Nephron (organoid): ENCODE measurements at regions not wholly inside any gene's neighbourhood (a gene's known extent, or its start where the extent isn't known, plus 50 kb on each side); places are given as distances from the start of the nearest gene placed in this dataset.

Experiments used
- H3K27ac Mint-ChIP-seq, 3 experiments: 2 replicates each; pipeline ENCODE4 v1.8.0; 2020; ENCODE audit warnings: mixed read lengths in 3 of 3, mild to moderate bottlenecking in 2 of 3, moderate library complexity in 1 of 3
- H3K27me3 Mint-ChIP-seq: 2 replicates; pipeline ENCODE4 v1.8.0; 2021; ENCODE audit warnings: low read depth, mild to moderate bottlenecking, moderate library complexity, mixed read lengths
- H3K36me3 Mint-ChIP-seq: 2 replicates; pipeline ENCODE4 v1.8.0; 2020; ENCODE audit warnings: low read depth, mixed read lengths
- H3K4me1 Mint-ChIP-seq: 2 replicates; pipeline ENCODE4 v1.8.0; 2020; ENCODE audit warnings: mixed read lengths
- H3K4me3 Mint-ChIP-seq, 3 experiments: 2 replicates each; pipeline ENCODE4 v1.8.0; 2020; ENCODE audit warnings: mild to moderate bottlenecking in 3 of 3, mixed read lengths in 3 of 3, moderate library complexity in 2 of 3
- H3K9me3 Mint-ChIP-seq: 2 replicates; pipeline ENCODE4 v1.8.0; 2020; ENCODE audit warnings: mixed read lengths
- CTCF ChIP-seq, 3 experiments: fragments of 200-600 bp; sonication (generic); IDR thresholded peaks; one replicate each; pipeline ENCODE4 v1.5.0; 2021; ENCODE audit warnings: antibody characterized with exemption in 3 of 3; ENCODE audit not compliant: unreplicated experiment in 3 of 3

GRCh38 chr5:143601917-143602333, 198.4 kb upstream of the NR3C1 start:
- Mint-ChIP-seq H3K27ac (no peak overlapping the region), H3K36me3 (no peaks in the 10 kb centered on the region), H3K9me3 (no peaks in the 10 kb centered on the region), H3K27me3 (no peaks in the 10 kb centered on the region), H3K4me1 (no peaks in the 10 kb centered on the region), H3K4me3 (no peak overlapping the region)
- no peak for TF ChIP-seq CTCF (IDR thresholded peaks at IDR 0.05; ENCODE audit: unreplicated experiment in 3 of 3)

GRCh38 chr5:143601357-143601756, 197.9 kb upstream of the NR3C1 start:
- H3K9me3 Mint-ChIP-seq, result no peaks in the 10 kb centered on the region
- H3K4me3 Mint-ChIP-seq, result no peak overlapping the region
- H3K27ac Mint-ChIP-seq, result no peak overlapping the region
- peaks cover 2% of the 10 kb centered on the region for H3K4me1 Mint-ChIP-seq
- TF ChIP-seq CTCF (IDR thresholded peaks at IDR 0.05; ENCODE audit: unreplicated experiment in 3 of 3), result no peak
- no peaks in the 10 kb centered on the region for H3K36me3 Mint-ChIP-seq
- H3K27me3 Mint-ChIP-seq, result no peaks in the 10 kb centered on the region

GRCh38 chr5:143600396-143601075, 197.1 kb upstream of the NR3C1 start:
- TF ChIP-seq CTCF (IDR thresholded peaks at IDR 0.05; ENCODE audit: unreplicated experiment in 3 of 3), result no peak
- H3K4me1 Mint-ChIP-seq, result peaks cover 8% of the 10 kb centered on the region
- H3K36me3 Mint-ChIP-seq, result no peaks in the 10 kb centered on the region
- no peak overlapping the region for H3K27ac Mint-ChIP-seq
- H3K27me3 Mint-ChIP-seq, result no peaks in the 10 kb centered on the region
- no peaks in the 10 kb centered on the region for H3K9me3 Mint-ChIP-seq
- no peak overlapping the region for H3K4me3 Mint-ChIP-seq

- Mint-ChIP-seq H3K27me3 (no peaks in the 10 kb centered on the region), H3K27ac (no peak overlapping the region), H3K4me1 (peaks cover 15% of the 10 kb centered on the region), H3K36me3 (no peaks in the 10 kb centered on the region), H3K9me3 (no peaks in the 10 kb centered on the region), H3K4me3 (no peak overlapping the region)
- TF ChIP-seq CTCF (IDR thresholded peaks at IDR 0.05; ENCODE audit: unreplicated experiment in 3 of 3), result no peak
These were observed 196.0 kb upstream of the NR3C1 start for GRCh38 chr5:143599474-143599873.

- Mint-ChIP-seq H3K27me3 (no peaks in the 10 kb centered on the region), H3K4me3 (no peak overlapping the region), H3K9me3 (no peaks in the 10 kb centered on the region), H3K4me1 (peaks cover 15% of the 10 kb centered on the region), H3K27ac (no peak overlapping the region), H3K36me3 (no peaks in the 10 kb centered on the region)
- TF ChIP-seq CTCF (IDR thresholded peaks at IDR 0.05; ENCODE audit: unreplicated experiment in 3 of 3), result no peak
These were observed 193.3 kb upstream of the NR3C1 start for GRCh38 chr5:143596824-143597223.
